ENCODE measurements at regions not wholly inside any gene's neighbourhood (a gene's known extent, or its start where the extent isn't known, plus 50 kb on each side); places are given as distances from the start of the nearest gene placed in this dataset.

- TF ChIP-seq CTCF (IDR thresholded peaks at IDR 0.05) (no peak), POLR2A (IDR thresholded peaks at IDR 0.05) (no peak)
Observed at GRCh38 chr10:62578301-62578700, 204.1 kb downstream of the ZNF365 start.

All from right lobe of liver (tissue), 4 donors.